Activated T-helper 1 cell treated with anti-CD3 and anti-CD28 coated beads, Interleukin-12 subunit alpha, Interleukin-12 subunit beta, Interleukin-2, Interleukin-4 antibody, amounts not matched to agents 30 ng/mL and 10 ng/mL and 1 ng/mL, durations not matched to agents 14 hours and 24 hours and 36 hours (primary cell): ENCODE measurements at regions not wholly inside any gene's neighbourhood (a gene's known extent, or its start where the extent isn't known, plus 50 kb on each side); places are given as distances from the start of the nearest gene placed in this dataset.

Experiments used
- DNase-seq: peaks from one replicate; pipeline ENCODE4 v3.0.0; 2021; ENCODE audit warnings: low spot score
- H3K27ac Mint-ChIP-seq: one replicate; pipeline ENCODE4 v1.8.0; 2021; ENCODE audit warnings: mild to moderate bottlenecking, mixed read lengths
- H3K27me3 Mint-ChIP-seq: one replicate; pipeline ENCODE4 v1.8.0; 2022; ENCODE audit warnings: mild to moderate bottlenecking, moderate library complexity, mixed read lengths; ENCODE audit not compliant: insufficient read depth
- H3K36me3 Mint-ChIP-seq: one replicate; pipeline ENCODE4 v1.8.0; 2021; ENCODE audit warnings: low read depth, mixed read lengths
- H3K4me1 Mint-ChIP-seq: one replicate; pipeline ENCODE4 v1.8.0; 2021; ENCODE audit warnings: low read depth, mixed read lengths
- H3K4me3 Mint-ChIP-seq: one replicate; pipeline ENCODE4 v1.8.0; 2021; ENCODE audit warnings: mild to moderate bottlenecking, moderate library complexity, mixed read lengths
- H3K9me3 Mint-ChIP-seq: one replicate; pipeline ENCODE4 v1.8.0; 2021; ENCODE audit warnings: mixed read lengths
- intact Hi-C: fragments of 100-400 bp; cut with micrococcal nuclease; formaldehyde crosslinking; loops from one replicate; pipeline ENCODE4 v1.15.1; 2024

GRCh38 chr9:7387840-7388239 is 411.7 kb downstream of the DMAC1 start:
- intact Hi-C loops: loop anchor here (10.0 kb wide), 1 partner anchor 57 kb away; no protein-coding TSS in a partner anchor

GRCh38 chr9:7382304-7382703 is 417.3 kb downstream of the DMAC1 start:
- H3K4me3 Mint-ChIP-seq: no peak overlapping the region
- no peaks in the 10 kb centered on the region for H3K36me3 Mint-ChIP-seq
- no peaks in the 10 kb centered on the region for H3K4me1 Mint-ChIP-seq
- peaks cover 10% of the 10 kb centered on the region for H3K27me3 Mint-ChIP-seq
- DNase-seq: no peak
- no peaks in the 10 kb centered on the region for H3K9me3 Mint-ChIP-seq
- H3K27ac Mint-ChIP-seq: no peak overlapping the region
- intact Hi-C loops: loop anchor here (10.0 kb wide), 1 partner anchor 62 kb away; no protein-coding TSS in a partner anchor

More at GRCh38 chr9:7387840-7388239, 411.7 kb downstream of the DMAC1 start:
- Mint-ChIP-seq H3K36me3 (no peaks in the 10 kb centered on the region), H3K9me3 (no peaks in the 10 kb centered on the region), H3K4me1 (no peaks in the 10 kb centered on the region), H3K27ac (no peak overlapping the region), H3K4me3 (no peak overlapping the region), H3K27me3 (peaks cover 4% of the 10 kb centered on the region)
- DNase-seq: no peak

GRCh38 chr9:7377489-7377888 is 422.1 kb downstream of the DMAC1 start:
- peaks cover 6% of the 10 kb centered on the region for H3K9me3 Mint-ChIP-seq
- H3K27ac Mint-ChIP-seq: no peak overlapping the region
- H3K4me1 Mint-ChIP-seq: no peaks in the 10 kb centered on the region
- intact Hi-C loops: no loop called here
- H3K36me3 Mint-ChIP-seq: no peaks in the 10 kb centered on the region
- peaks cover 17% of the 10 kb centered on the region for H3K27me3 Mint-ChIP-seq
- DNase-seq: no peak
- H3K4me3 Mint-ChIP-seq: no peak overlapping the region

GRCh38 chr9:7376833-7377232 is 422.7 kb downstream of the DMAC1 start:
- no peak overlapping the region for H3K4me3 Mint-ChIP-seq
- no peak overlapping the region for H3K27ac Mint-ChIP-seq
- no peak for DNase-seq
- no peaks in the 10 kb centered on the region for H3K36me3 Mint-ChIP-seq
- H3K27me3 Mint-ChIP-seq: peaks cover 17% of the 10 kb centered on the region
- intact Hi-C loops: no loop called here
- H3K9me3 Mint-ChIP-seq: peaks cover 6% of the 10 kb centered on the region
- no peaks in the 10 kb centered on the region for H3K4me1 Mint-ChIP-seq

GRCh38 chr9:7376213-7376612 is 423.4 kb downstream of the DMAC1 start:
- no peak for DNase-seq
- Mint-ChIP-seq H3K36me3 (no peaks in the 10 kb centered on the region), H3K27ac (no peak overlapping the region), H3K27me3 (peaks cover 17% of the 10 kb centered on the region), H3K4me3 (no peak overlapping the region), H3K4me1 (no peaks in the 10 kb centered on the region), H3K9me3 (peaks cover 6% of the 10 kb centered on the region)
- intact Hi-C loops: no loop called here

- Mint-ChIP-seq H3K9me3 (peaks cover 6% of the 10 kb centered on the region), H3K36me3 (no peaks in the 10 kb centered on the region), H3K27me3 (peaks cover 17% of the 10 kb centered on the region), H3K4me3 (no peak overlapping the region), H3K4me1 (no peaks in the 10 kb centered on the region), H3K27ac (no peak overlapping the region)
- no peak for DNase-seq
- intact Hi-C loops: no loop called here
Measured at GRCh38 chr9:7375013-7375511, 424.5 kb downstream of the DMAC1 start.

GRCh38 chr9:7370988-7371387 is 428.6 kb downstream of the DMAC1 start:
- no peak for DNase-seq
- Mint-ChIP-seq H3K27me3 (peaks cover 7% of the 10 kb centered on the region), H3K4me3 (no peak overlapping the region), H3K27ac (no peak overlapping the region), H3K36me3 (no peaks in the 10 kb centered on the region), H3K9me3 (peaks cover 3% of the 10 kb centered on the region), H3K4me1 (no peaks in the 10 kb centered on the region)
- intact Hi-C loops: no loop called here

- intact Hi-C loops: no loop called here
- Mint-ChIP-seq H3K9me3 (no peaks in the 10 kb centered on the region), H3K36me3 (no peaks in the 10 kb centered on the region)
Measured at GRCh38 chr9:7370381-7370780, 429.2 kb downstream of the DMAC1 start.

GRCh38 chr9:7369384-7369821 is 430.2 kb downstream of the DMAC1 start:
- Mint-ChIP-seq H3K36me3 (no peaks in the 10 kb centered on the region), H3K27me3 (peaks cover 4% of the 10 kb centered on the region), H3K27ac (no peak overlapping the region), H3K9me3 (no peaks in the 10 kb centered on the region), H3K4me1 (no peaks in the 10 kb centered on the region), H3K4me3 (no peak overlapping the region)
- intact Hi-C loops: no loop called here
- DNase-seq: no peak

More at GRCh38 chr9:7370381-7370780, 429.2 kb downstream of the DMAC1 start:
- DNase-seq: no peak
- Mint-ChIP-seq H3K27me3 (peaks cover 6% of the 10 kb centered on the region), H3K4me1 (no peaks in the 10 kb centered on the region), H3K27ac (no peak overlapping the region), H3K4me3 (no peak overlapping the region)

- H3K4me1 Mint-ChIP-seq: no peaks in the 10 kb centered on the region
- no peak overlapping the region for H3K27ac Mint-ChIP-seq
- peaks cover 2% of the 10 kb centered on the region for H3K27me3 Mint-ChIP-seq
- DNase-seq: no peak
- H3K9me3 Mint-ChIP-seq: no peaks in the 10 kb centered on the region
- no peaks in the 10 kb centered on the region for H3K36me3 Mint-ChIP-seq
- intact Hi-C loops: no loop called here
- no peak overlapping the region for H3K4me3 Mint-ChIP-seq
Measured at GRCh38 chr9:7368410-7369292, 430.9 kb downstream of the DMAC1 start.

- Mint-ChIP-seq H3K36me3 (no peaks in the 10 kb centered on the region), H3K4me3 (no peak overlapping the region), H3K27ac (no peak overlapping the region), H3K9me3 (no peaks in the 10 kb centered on the region), H3K4me1 (no peaks in the 10 kb centered on the region), H3K27me3 (no peaks in the 10 kb centered on the region)
- no peak for DNase-seq
- intact Hi-C loops: no loop called here
Measured at GRCh38 chr9:7367726-7368125, 431.9 kb downstream of the DMAC1 start.

- no peak for DNase-seq
- Mint-ChIP-seq H3K9me3 (no peaks in the 10 kb centered on the region), H3K4me3 (no peak overlapping the region), H3K4me1 (no peaks in the 10 kb centered on the region), H3K27me3 (no peaks in the 10 kb centered on the region), H3K27ac (no peak overlapping the region), H3K36me3 (no peaks in the 10 kb centered on the region)
- intact Hi-C loops: no loop called here
Measured at GRCh38 chr9:7366121-7366520, 433.5 kb downstream of the DMAC1 start.

- no peak for DNase-seq
- H3K9me3 Mint-ChIP-seq: no peaks in the 10 kb centered on the region
- H3K27ac Mint-ChIP-seq: no peak overlapping the region
- H3K27me3 Mint-ChIP-seq: peaks cover 5% of the 10 kb centered on the region
- intact Hi-C loops: no loop called here
- no peaks in the 10 kb centered on the region for H3K4me1 Mint-ChIP-seq
- no peak overlapping the region for H3K4me3 Mint-ChIP-seq
- H3K36me3 Mint-ChIP-seq: no peaks in the 10 kb centered on the region
Measured at GRCh38 chr9:7363777-7364477, 435.7 kb downstream of the DMAC1 start.
